Hindlimb muscle (tissue), 1 donor: ENCODE measurements at regions not wholly inside any gene's neighbourhood (a gene's known extent, or its start where the extent isn't known, plus 50 kb on each side); places are given as distances from the start of the nearest gene placed in this dataset.
"Not testable (repeated sequence)": the region's sequence is repeated elsewhere in the genome, so short reads cannot be mapped to it uniquely, and the experiment has no call there.

Experiments
- DNase-seq: peaks from one replicate; pipeline ENCODE4 v3.0.0-alpha.2; 2013

- DNase-seq: no peak
These were observed 292.0 kb upstream of the MBL2 start for GRCh38 chr10:53064614-53065013.

- DNase-seq: no peak
These were observed 291.2 kb upstream of the MBL2 start for GRCh38 chr10:53063805-53064204.

- no peak for DNase-seq
These were observed 280.1 kb upstream of the MBL2 start for GRCh38 chr10:53052521-53053164.

GRCh38 chr10:53045315-53045714 is 272.7 kb upstream of the MBL2 start:
- no peak for DNase-seq

- DNase-seq: not testable (repeated sequence)
These were observed 263.2 kb upstream of the MBL2 start for GRCh38 chr10:53035823-53036222.

- no peak for DNase-seq
These were observed 260.8 kb upstream of the MBL2 start for GRCh38 chr10:53033396-53033795.

- DNase-seq: not testable (repeated sequence)
These were observed 257.6 kb upstream of the MBL2 start for GRCh38 chr10:53029872-53030849.

- DNase-seq: no peak
These were observed 256.9 kb upstream of the MBL2 start for GRCh38 chr10:53029449-53029848.

- not testable (repeated sequence) for DNase-seq
These were observed 253.2 kb upstream of the MBL2 start for GRCh38 chr10:53025765-53026164.

- DNase-seq: no peak
These were observed 252.7 kb upstream of the MBL2 start for GRCh38 chr10:53025172-53025711.

GRCh38 chr10:53023411-53023810 is 250.8 kb upstream of the MBL2 start:
- DNase-seq: no peak

GRCh38 chr10:53022611-53023088 is 250.1 kb upstream of the MBL2 start:
- no peak for DNase-seq

GRCh38 chr10:53013201-53013810 is 240.7 kb upstream of the MBL2 start:
- DNase-seq: no peak

- DNase-seq: no peak
These were observed 237.7 kb upstream of the MBL2 start for GRCh38 chr10:53009961-53010907.

GRCh38 chr10:53007527-53007842 is 234.9 kb upstream of the MBL2 start:
- no peak for DNase-seq

- DNase-seq: no peak
These were observed 234.3 kb upstream of the MBL2 start for GRCh38 chr10:53006663-53007526.

GRCh38 chr10:53005612-53006345 is 233.2 kb upstream of the MBL2 start:
- DNase-seq: no peak

- DNase-seq: no peak
These were observed 230.5 kb upstream of the MBL2 start for GRCh38 chr10:53003094-53003493.

- no peak for DNase-seq
These were observed 227.1 kb upstream of the MBL2 start for GRCh38 chr10:52999681-53000080.

GRCh38 chr10:52999258-52999657 is 226.7 kb upstream of the MBL2 start:
- no peak for DNase-seq
